ENCODE measurements at regions not wholly inside any gene's neighbourhood (a gene's known extent, or its start where the extent isn't known, plus 50 kb on each side); places are given as distances from the start of the nearest gene placed in this dataset.

DNA sequence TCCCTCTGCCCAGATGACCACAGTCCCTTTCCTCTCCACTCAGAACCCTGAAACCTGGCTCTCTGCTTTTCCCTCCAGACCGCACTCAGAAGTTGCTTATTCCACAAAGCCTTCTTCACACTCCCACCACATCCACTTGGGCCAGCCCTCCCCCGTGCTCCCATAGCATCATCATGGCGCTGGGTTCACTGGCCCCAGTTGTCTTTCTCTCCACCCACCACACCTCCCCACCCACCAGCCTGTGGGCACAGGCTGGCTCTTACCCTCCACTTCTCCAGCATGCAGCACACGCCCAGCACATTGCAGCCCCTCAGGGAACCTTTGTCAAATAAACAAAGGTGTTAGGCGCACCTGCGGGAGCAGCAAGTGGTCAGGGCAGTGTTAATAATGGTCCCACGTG lies 130.0 kb downstream of the KATNIP start:
- intact Hi-C loops (cut with micrococcal nuclease) = no loop called here
- Mint-ChIP-seq H3K36me3 (peaks cover 47 to 55% of the 10 kb centered on the region in 2 donors), H3K4me3 (no peak overlapping the region), H3K27me3 (ENCODE audit: low read depth in 3 of 3) (no peaks in the 10 kb centered on the region), H3K27ac (no peak overlapping the region), H3K4me1 (no peaks in the 10 kb centered on the region), H3K9me3 (no peaks in the 10 kb centered on the region)
- H3K9me3 ChIP-seq (replicated peaks in 1 of 2; ENCODE audit: control insufficient read depth in 1 of 2, insufficient read depth in 1 of 2, low read length in 2 of 2) = no peaks in the 10 kb centered on the region
- no peak overlapping the region for H3K4me2 ChIP-seq (replicated peaks; ENCODE audit: extremely low read depth, low read length, poor library complexity, severe bottlenecking)
- H3K27ac ChIP-seq (ENCODE audit: low read depth in 1 of 2, low read length in 2 of 2) = no peak overlapping the region
- H2AFZ ChIP-seq (ENCODE audit: insufficient read depth, low read depth, low read length, poor library complexity, severe bottlenecking) = no peak overlapping the region
- TF ChIP-seq, protein P1, sequence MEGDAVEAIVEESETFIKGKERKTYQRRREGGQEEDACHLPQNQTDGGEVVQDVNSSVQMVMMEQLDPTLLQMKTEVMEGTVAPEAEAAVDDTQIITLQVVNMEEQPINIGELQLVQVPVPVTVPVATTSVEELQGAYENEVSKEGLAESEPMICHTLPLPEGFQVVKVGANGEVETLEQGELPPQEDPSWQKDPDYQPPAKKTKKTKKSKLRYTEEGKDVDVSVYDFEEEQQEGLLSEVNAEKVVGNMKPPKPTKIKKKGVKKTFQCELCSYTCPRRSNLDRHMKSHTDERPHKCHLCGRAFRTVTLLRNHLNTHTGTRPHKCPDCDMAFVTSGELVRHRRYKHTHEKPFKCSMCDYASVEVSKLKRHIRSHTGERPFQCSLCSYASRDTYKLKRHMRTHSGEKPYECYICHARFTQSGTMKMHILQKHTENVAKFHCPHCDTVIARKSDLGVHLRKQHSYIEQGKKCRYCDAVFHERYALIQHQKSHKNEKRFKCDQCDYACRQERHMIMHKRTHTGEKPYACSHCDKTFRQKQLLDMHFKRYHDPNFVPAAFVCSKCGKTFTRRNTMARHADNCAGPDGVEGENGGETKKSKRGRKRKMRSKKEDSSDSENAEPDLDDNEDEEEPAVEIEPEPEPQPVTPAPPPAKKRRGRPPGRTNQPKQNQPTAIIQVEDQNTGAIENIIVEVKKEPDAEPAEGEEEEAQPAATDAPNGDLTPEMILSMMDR (IDR thresholded peaks at IDR 0.05) = no peak
- no peaks in the 10 kb centered on the region for H4K20me1 ChIP-seq (ENCODE audit: insufficient read depth, low read length)
- no peaks in the 10 kb centered on the region for H3K4me1 ChIP-seq (ENCODE audit: control insufficient read depth in 1 of 2, insufficient read depth in 2 of 2, low read length in 2 of 2)
- H3K9ac ChIP-seq (ENCODE audit: insufficient read depth, low read length, poor library complexity, severe bottlenecking) = no peak overlapping the region
- no peaks in the 10 kb centered on the region for H3K79me2 ChIP-seq (ENCODE audit: insufficient read depth, low read length)
- H3K27me3 ChIP-seq (ENCODE audit: control insufficient read depth in 2 of 2, insufficient read depth in 2 of 2, low read length in 2 of 2) = no peaks in the 10 kb centered on the region
- DNase-seq = no peak
- H3K4me3 ChIP-seq (replicated peaks in 1 of 3; ENCODE audit: low read depth in 2 of 3, low read length in 3 of 3) = no peak overlapping the region
- H3K36me3 ChIP-seq (replicated peaks in 1 of 2; ENCODE audit: control insufficient read depth in 1 of 2, insufficient read depth in 2 of 2, low read length in 2 of 2) = peaks cover 24 to 65% of the 10 kb centered on the region in 2 donors
- 95% methylated on average over 6 of the region's 7 CpGs for WGBS (ENCODE audit: insufficient coverage)

DNA sequence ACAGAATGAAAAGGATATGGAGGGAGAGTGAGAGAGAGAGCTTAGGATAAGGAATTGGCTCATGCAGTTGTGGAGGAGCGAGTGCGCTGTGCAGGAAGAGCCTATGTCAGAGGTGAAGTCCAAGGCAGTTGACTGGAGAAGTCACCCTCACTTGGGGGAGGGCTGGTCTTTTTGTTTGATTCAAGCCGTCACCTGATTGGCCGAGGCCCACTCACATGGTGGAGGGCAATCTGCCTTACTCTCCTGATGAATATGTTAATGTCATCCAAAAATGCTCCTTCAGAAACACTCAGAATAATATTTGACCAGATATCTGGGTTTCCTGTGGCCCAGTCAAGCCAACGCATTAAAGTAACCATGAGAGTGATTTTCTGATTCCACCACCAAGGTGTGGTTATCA lies 131.7 kb downstream of the KATNIP start:
- no peaks in the 10 kb centered on the region for H3K4me1 ChIP-seq (ENCODE audit: control insufficient read depth in 1 of 2, insufficient read depth in 2 of 2, low read length in 2 of 2)
- DNase-seq = no peak
- Mint-ChIP-seq H3K4me3 (no peak overlapping the region), H3K9me3 (no peaks in the 10 kb centered on the region), H3K27me3 (ENCODE audit: low read depth in 3 of 3) (no peaks in the 10 kb centered on the region), H3K36me3 (peaks cover 47 to 55% of the 10 kb centered on the region in 2 donors), H3K4me1 (no peaks in the 10 kb centered on the region), H3K27ac (peak overlapping the region in 1 of 7 donors; percentile 10)
- no peak overlapping the region for H3K4me3 ChIP-seq (replicated peaks in 1 of 3; ENCODE audit: low read depth in 2 of 3, low read length in 3 of 3)
- TF ChIP-seq, protein P1 (IDR thresholded peaks at IDR 0.05) = no peak
- WGBS (ENCODE audit: insufficient coverage) = 100% methylated on average over 2 of the region's 5 CpGs
- intact Hi-C loops (cut with micrococcal nuclease) = no loop called here
- no peaks in the 10 kb centered on the region for H3K27me3 ChIP-seq (ENCODE audit: control insufficient read depth in 2 of 2, insufficient read depth in 2 of 2, low read length in 2 of 2)
- no peak overlapping the region for H3K4me2 ChIP-seq (replicated peaks; ENCODE audit: extremely low read depth, low read length, poor library complexity, severe bottlenecking)
- H3K9ac ChIP-seq (ENCODE audit: insufficient read depth, low read length, poor library complexity, severe bottlenecking) = no peak overlapping the region
- no peak overlapping the region for H3K27ac ChIP-seq (ENCODE audit: low read depth in 1 of 2, low read length in 2 of 2)
- H3K79me2 ChIP-seq (ENCODE audit: insufficient read depth, low read length) = no peaks in the 10 kb centered on the region
- H4K20me1 ChIP-seq (ENCODE audit: insufficient read depth, low read length) = no peaks in the 10 kb centered on the region
- H2AFZ ChIP-seq (ENCODE audit: insufficient read depth, low read depth, low read length, poor library complexity, severe bottlenecking) = no peak overlapping the region
- H3K36me3 ChIP-seq (replicated peaks in 1 of 2; ENCODE audit: control insufficient read depth in 1 of 2, insufficient read depth in 2 of 2, low read length in 2 of 2) = peaks cover 24 to 65% of the 10 kb centered on the region in 2 donors
- H3K9me3 ChIP-seq (replicated peaks in 1 of 2; ENCODE audit: control insufficient read depth in 1 of 2, insufficient read depth in 1 of 2, low read length in 2 of 2) = no peaks in the 10 kb centered on the region

Measured in CD14-positive monocyte (primary cell).